ENCODE measurements at regions not wholly inside any gene's neighbourhood (a gene's known extent, or its start where the extent isn't known, plus 50 kb on each side); places are given as distances from the start of the nearest gene placed in this dataset.

DNA sequence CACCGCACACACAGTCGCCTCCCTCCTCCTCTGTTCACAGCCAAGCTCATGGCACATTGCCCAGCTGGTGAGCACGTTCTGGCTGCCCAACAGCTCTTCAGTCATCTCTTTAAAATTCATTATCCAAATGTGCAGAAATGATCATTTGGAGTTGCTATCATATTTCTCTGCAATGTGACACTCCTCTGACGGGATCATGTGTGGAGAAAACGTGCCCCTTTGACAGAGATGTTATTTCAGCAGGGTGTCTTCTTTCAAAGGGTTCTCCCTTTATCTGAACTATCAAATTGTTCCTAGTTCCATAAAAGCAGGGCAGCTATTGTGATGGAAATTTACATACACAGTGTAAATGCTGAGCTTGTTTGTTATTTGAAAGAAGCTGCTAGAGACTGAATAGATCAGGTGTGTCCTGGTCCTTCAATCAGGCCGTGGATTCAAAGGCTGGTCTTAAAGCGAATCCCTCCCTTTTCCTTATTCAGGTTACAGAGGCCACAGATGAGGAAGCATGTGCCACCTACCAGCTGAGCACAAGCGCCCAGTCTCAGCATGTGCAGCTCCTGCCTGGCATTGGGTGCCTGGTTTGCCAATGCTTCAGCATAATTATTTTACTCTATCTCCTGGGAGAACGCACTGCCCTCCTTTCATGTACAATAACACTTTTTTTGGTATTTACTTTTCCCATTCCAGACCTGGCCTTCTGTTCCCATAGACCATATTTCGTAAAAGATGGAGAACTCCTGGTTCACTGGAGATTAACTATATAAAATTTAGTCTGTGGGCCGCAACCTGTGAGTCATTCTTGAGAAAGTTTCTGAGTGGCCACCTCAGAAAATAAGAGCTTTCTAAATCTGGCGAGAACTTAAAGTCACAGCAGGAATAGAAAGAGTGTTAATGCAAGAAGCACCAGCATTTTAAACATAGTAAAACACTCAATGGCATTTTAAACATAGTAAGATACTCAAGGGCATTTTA is 433.7 kb downstream of the ENC1 start:
- H3K9me3 ChIP-seq (replicated peaks; ENCODE audit: control insufficient read depth, insufficient read depth, low read length) = no peaks in the 10 kb centered on the region
- peaks cover 0 to 5% of the 10 kb centered on the region in 2 experiments for H3K27me3 ChIP-seq (ENCODE audit: control insufficient read depth in 2 of 2, insufficient read depth in 2 of 2, low read length in 2 of 2)
- H2AFZ ChIP-seq (ENCODE audit: low read depth, low read length) = no peak overlapping the region
- H3K79me2 ChIP-seq (ENCODE audit: control insufficient read depth, insufficient read depth, low read length) = no peaks in the 10 kb centered on the region
- H3K36me3 ChIP-seq (ENCODE audit: control insufficient read depth in 2 of 2, extremely low read depth in 1 of 2, insufficient read depth in 2 of 2, low read length in 2 of 2) = no peaks in the 10 kb centered on the region
- no TSS peak for BruUV-seq (replicated peaks)
- POLR2A ChIA-PET = no interaction called here
- peak; percentile 68 for FAIRE-seq
- dilution Hi-C loops (cut with MboI; ENCODE audit: extremely low pct_ligation_motif_present, low sequenced_read_pairs) = no loop called here
- no peak overlapping the region for H3K9ac ChIP-seq (replicated peaks; ENCODE audit: extremely low read depth, insufficient read depth, low read length)
- CTCF ChIA-PET = interaction anchor here (1.4 to 1.7 kb wide), 3 partner anchors 16 to 434 kb away, joined by 4 to 14 read pairs (median 6); partner anchors contain the start of gene ENC1
- H3K27ac ChIP-seq (ENCODE audit: insufficient read depth, low read depth, low read length) = no peak overlapping the region
- H3K4me3 ChIP-seq (replicated peaks in 1 of 3; ENCODE audit: insufficient read depth in 1 of 3, low read depth in 1 of 3, low read length in 3 of 3) = no peak overlapping the region
- TF ChIP-seq GATA2 (IDR thresholded peaks at IDR 0.05; ENCODE audit: insufficient read depth, insufficient read length, low read depth, low read length) = peak; percentile 19
- no peak for TF ChIP-seq MYC (IDR thresholded peaks at IDR 0.05; ENCODE audit: low read depth, low read length)
- H4K20me1 ChIP-seq (replicated peaks; ENCODE audit: control insufficient read depth, extremely low read depth, insufficient read depth, low read length) = no peaks in the 10 kb centered on the region
- DNase-seq (ENCODE audit: low read depth, low spot score) = peak; percentile 85
- H3K4me2 ChIP-seq (ENCODE audit: insufficient read depth, low read length) = no peak overlapping the region
- H3K9me1 ChIP-seq (replicated peaks; ENCODE audit: control insufficient read depth, extremely low read depth, insufficient read depth, low read length) = no peaks in the 10 kb centered on the region
- peaks cover 10% of the 10 kb centered on the region for H3K4me1 ChIP-seq (ENCODE audit: control insufficient read depth, extremely low read depth, insufficient read depth, low read length)
- intact Hi-C loops (cut with micrococcal nuclease) = no loop called here

DNA sequence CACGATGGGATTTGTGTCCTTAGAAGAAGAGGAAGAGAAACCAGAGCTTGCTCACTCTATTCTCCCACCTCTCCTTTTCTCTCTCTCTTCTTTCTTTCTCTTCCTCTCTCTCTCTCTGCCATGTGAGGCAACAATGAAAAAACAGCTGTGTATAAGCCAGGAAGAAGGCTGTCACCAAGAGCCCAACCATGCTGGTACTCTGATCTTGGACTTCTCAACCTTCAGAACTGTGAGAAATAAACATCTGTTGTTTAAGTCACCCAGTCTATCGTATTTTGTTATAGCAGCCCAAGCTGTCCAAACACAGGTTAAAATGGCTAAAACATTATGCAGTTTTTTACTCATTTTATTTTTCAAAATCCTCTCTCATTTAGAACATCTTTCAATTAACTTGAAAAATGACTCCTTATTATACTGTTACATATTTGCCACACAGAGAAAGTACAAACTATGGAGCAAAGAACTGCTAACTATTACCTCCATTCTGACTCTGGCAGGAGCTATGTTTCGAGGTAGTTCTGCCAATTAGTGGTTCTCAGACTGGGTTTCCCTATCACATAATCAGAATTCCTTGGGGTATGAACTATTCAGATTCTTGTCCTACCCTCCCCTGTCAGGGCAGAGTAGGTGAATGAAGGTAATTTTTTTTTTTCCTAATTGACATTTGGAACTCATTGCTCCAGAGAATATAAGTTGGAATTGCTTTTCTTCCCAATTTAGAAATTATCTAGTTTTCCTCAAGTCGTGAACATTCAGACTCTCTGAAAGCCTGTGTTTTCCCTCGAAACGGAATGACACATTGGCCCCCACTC is 434.6 kb downstream of the ENC1 start:
- H3K4me1 ChIP-seq (ENCODE audit: control insufficient read depth, extremely low read depth, insufficient read depth, low read length) = peaks cover 19% of the 10 kb centered on the region
- POLR2A ChIA-PET = no interaction called here
- intact Hi-C loops (cut with micrococcal nuclease) (no loop called here), dilution Hi-C loops (cut with MboI; ENCODE audit: extremely low pct_ligation_motif_present, low sequenced_read_pairs) (no loop called here)
- no peaks in the 10 kb centered on the region for H3K9me3 ChIP-seq (replicated peaks; ENCODE audit: control insufficient read depth, insufficient read depth, low read length)
- H3K27ac ChIP-seq (ENCODE audit: insufficient read depth, low read depth, low read length) = no peak overlapping the region
- no peaks in the 10 kb centered on the region for H4K20me1 ChIP-seq (replicated peaks; ENCODE audit: control insufficient read depth, extremely low read depth, insufficient read depth, low read length)
- BruUV-seq (replicated peaks) = no TSS peak
- H3K9ac ChIP-seq (replicated peaks; ENCODE audit: extremely low read depth, insufficient read depth, low read length) = no peak overlapping the region
- no peaks in the 10 kb centered on the region for H3K79me2 ChIP-seq (ENCODE audit: control insufficient read depth, insufficient read depth, low read length)
- H3K9me1 ChIP-seq (replicated peaks; ENCODE audit: control insufficient read depth, extremely low read depth, insufficient read depth, low read length) = no peaks in the 10 kb centered on the region
- H3K4me3 ChIP-seq (replicated peaks in 1 of 3; ENCODE audit: insufficient read depth in 1 of 3, low read depth in 1 of 3, low read length in 3 of 3) = no peak overlapping the region
- H3K27me3 ChIP-seq (ENCODE audit: control insufficient read depth in 2 of 2, insufficient read depth in 2 of 2, low read length in 2 of 2) = peaks cover 0 to 5% of the 10 kb centered on the region in 2 experiments
- no peak overlapping the region for H3K4me2 ChIP-seq (ENCODE audit: insufficient read depth, low read length)
- H3K36me3 ChIP-seq (ENCODE audit: control insufficient read depth in 2 of 2, extremely low read depth in 1 of 2, insufficient read depth in 2 of 2, low read length in 2 of 2) = no peaks in the 10 kb centered on the region
- FAIRE-seq = no peak
- CTCF ChIA-PET = interaction anchor here (1.4 to 1.7 kb wide), 3 partner anchors 15 to 435 kb away, joined by 4 to 14 read pairs (median 6); partner anchors contain the start of gene ENC1
- DNase-seq (ENCODE audit: low read depth, low spot score) = no peak
- H2AFZ ChIP-seq (ENCODE audit: low read depth, low read length) = no peak overlapping the region
- TF ChIP-seq, protein P1, sequence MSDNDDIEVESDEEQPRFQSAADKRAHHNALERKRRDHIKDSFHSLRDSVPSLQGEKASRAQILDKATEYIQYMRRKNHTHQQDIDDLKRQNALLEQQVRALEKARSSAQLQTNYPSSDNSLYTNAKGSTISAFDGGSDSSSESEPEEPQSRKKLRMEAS (IDR thresholded peaks at IDR 0.05; ENCODE audit: insufficient read depth, insufficient read length) = no peak
- TF ChIP-seq GATA2 (IDR thresholded peaks at IDR 0.05; ENCODE audit: insufficient read depth, insufficient read length, low read depth, low read length) = no peak

Data from endothelial cell of umbilical vein (primary cell).